SJSA1 (cell line): ENCODE measurements at regions not wholly inside any gene's neighbourhood (a gene's known extent, or its start where the extent isn't known, plus 50 kb on each side); places are given as distances from the start of the nearest gene placed in this dataset.
A peak's percentile ranks its signal among the peaks of the same experiment; 100 is the strongest.
"Not testable (repeated sequence)": the region's sequence is repeated elsewhere in the genome, so short reads cannot be mapped to it uniquely, and the experiment has no call there.

Source experiments
- DNase-seq, 2 experiments: peaks; one replicate each; pipeline ENCODE4 v3.0.0-alpha.2; 2015 to 2020; ENCODE audit warnings: low spot score in 2 of 2, low read depth in 1 of 2
- H3K27ac ChIP-seq: fragments of 250-450 bp; sonication (Bioruptor Pico); 2 replicates; pipeline ENCODE4 v1.5.1; 2020; ENCODE audit warnings: mild to moderate bottlenecking, moderate library complexity
- H3K27me3 ChIP-seq: fragments of 250-450 bp; sonication (Bioruptor Pico); replicated peaks from 2 replicates; pipeline ENCODE4 v1.5.1; 2020; ENCODE audit warnings: mild to moderate bottlenecking, moderate library complexity
- H3K36me3 ChIP-seq: fragments of 250-450 bp; sonication (Bioruptor Pico); 2 replicates; pipeline ENCODE4 v1.5.1; 2020; ENCODE audit warnings: mild to moderate bottlenecking
- H3K4me1 ChIP-seq: fragments of 250-450 bp; sonication (Bioruptor Pico); replicated peaks from 2 replicates; pipeline ENCODE4 v1.6.1; 2021; ENCODE audit warnings: mild to moderate bottlenecking
- H3K4me3 ChIP-seq: fragments of 250-450 bp; sonication (Bioruptor Pico); 2 replicates; pipeline ENCODE4 v1.5.1; 2020; ENCODE audit warnings: mild to moderate bottlenecking
- H3K9me3 ChIP-seq: fragments of 250-450 bp; sonication (Bioruptor Pico); replicated peaks from 2 replicates; pipeline ENCODE4 v1.5.1; 2020; ENCODE audit warnings: mild to moderate bottlenecking

- not testable (repeated sequence) for H3K27me3 ChIP-seq, H3K9me3 ChIP-seq, H3K4me3 ChIP-seq, H3K4me1 ChIP-seq, H3K36me3 ChIP-seq, H3K27ac ChIP-seq, DNase-seq
These were observed 564.3 kb upstream of the ZNF337 start for GRCh38 chr20:26260925-26261324.

GRCh38 chr20:26252311-26252975 is 555.8 kb upstream of the ZNF337 start:
- not testable (repeated sequence) for H3K27me3 ChIP-seq, DNase-seq, H3K9me3 ChIP-seq, H3K4me1 ChIP-seq, H3K27ac ChIP-seq, H3K36me3 ChIP-seq, H3K4me3 ChIP-seq

- not testable (repeated sequence) for H3K27me3 ChIP-seq, H3K36me3 ChIP-seq, H3K27ac ChIP-seq, H3K4me1 ChIP-seq, DNase-seq, H3K9me3 ChIP-seq, H3K4me3 ChIP-seq
These were observed 554.7 kb upstream of the ZNF337 start for GRCh38 chr20:26251376-26251775.

- not testable (repeated sequence) for H3K27ac ChIP-seq, H3K4me1 ChIP-seq, H3K9me3 ChIP-seq, DNase-seq, H3K36me3 ChIP-seq, H3K27me3 ChIP-seq, H3K4me3 ChIP-seq
These were observed 553.8 kb upstream of the ZNF337 start for GRCh38 chr20:26250249-26251114.

GRCh38 chr20:26243731-26244130 is 547.1 kb upstream of the ZNF337 start:
- H3K36me3 ChIP-seq, result no peaks in the 10 kb centered on the region
- H3K9me3 ChIP-seq, result no peaks in the 10 kb centered on the region
- H3K27me3 ChIP-seq, result no peaks in the 10 kb centered on the region
- H3K27ac ChIP-seq, result no peak overlapping the region
- H3K4me3 ChIP-seq, result no peak overlapping the region
- no peak for DNase-seq
- no peaks in the 10 kb centered on the region for H3K4me1 ChIP-seq

GRCh38 chr20:26220609-26221008 is 524.0 kb upstream of the ZNF337 start:
- not testable (repeated sequence) for H3K4me1 ChIP-seq, H3K27me3 ChIP-seq, H3K4me3 ChIP-seq, H3K36me3 ChIP-seq, H3K9me3 ChIP-seq, DNase-seq, H3K27ac ChIP-seq

- DNase-seq, result peak in 1 of 2 experiments; percentile 38
- H3K27ac ChIP-seq, H3K27me3 ChIP-seq, H3K4me3 ChIP-seq, H3K4me1 ChIP-seq, H3K36me3 ChIP-seq, H3K9me3 ChIP-seq: not testable (repeated sequence)
These were observed 522.9 kb upstream of the ZNF337 start for GRCh38 chr20:26219546-26219945.

GRCh38 chr20:26218301-26218700 is 521.6 kb upstream of the ZNF337 start:
- Histone ChIP-seq H3K36me3 (no peaks in the 10 kb centered on the region), H3K4me1 (no peaks in the 10 kb centered on the region), H3K27me3 (no peaks in the 10 kb centered on the region), H3K9me3 (no peaks in the 10 kb centered on the region), H3K27ac (no peak overlapping the region), H3K4me3 (no peak overlapping the region)
- DNase-seq, result no peak

GRCh38 chr20:26216025-26216424 is 519.4 kb upstream of the ZNF337 start:
- no peak overlapping the region for H3K27ac ChIP-seq

GRCh38 chr20:26214991-26215390 is 518.3 kb upstream of the ZNF337 start:
- Histone ChIP-seq H3K36me3 (no peaks in the 10 kb centered on the region), H3K27ac (no peak overlapping the region), H3K9me3 (no peaks in the 10 kb centered on the region), H3K4me3 (no peak overlapping the region), H3K27me3 (no peaks in the 10 kb centered on the region), H3K4me1 (no peaks in the 10 kb centered on the region)
- DNase-seq, result no peak

More at GRCh38 chr20:26216025-26216424, 519.4 kb upstream of the ZNF337 start:
- DNase-seq, result no peak
- Histone ChIP-seq H3K36me3 (no peaks in the 10 kb centered on the region), H3K9me3 (no peaks in the 10 kb centered on the region), H3K4me3 (no peak overlapping the region), H3K27me3 (no peaks in the 10 kb centered on the region), H3K4me1 (no peaks in the 10 kb centered on the region)

- peak in 1 of 2 experiments; percentile 31 for DNase-seq
- Histone ChIP-seq H3K4me1 (peaks cover 8% of the 10 kb centered on the region), H3K4me3 (no peak overlapping the region), H3K27me3 (peaks cover 17% of the 10 kb centered on the region), H3K9me3 (peaks cover 6% of the 10 kb centered on the region), H3K27ac (no peak overlapping the region), H3K36me3 (no peaks in the 10 kb centered on the region)
These were observed 512.7 kb upstream of the ZNF337 start for GRCh38 chr20:26209171-26209941.

- H3K27me3 ChIP-seq, result peaks cover 17% of the 10 kb centered on the region
- peaks cover 6% of the 10 kb centered on the region for H3K9me3 ChIP-seq
- H3K36me3 ChIP-seq, result no peaks in the 10 kb centered on the region
- peak overlapping the region; percentile 29 for H3K4me3 ChIP-seq
- H3K27ac ChIP-seq, result no peak overlapping the region
- peak; percentile 12 to 34 for DNase-seq
- H3K4me1 ChIP-seq, result peaks cover 8% of the 10 kb centered on the region
These were observed 511.8 kb upstream of the ZNF337 start for GRCh38 chr20:26208296-26209091.

- H3K27ac ChIP-seq, H3K9me3 ChIP-seq, H3K4me1 ChIP-seq, DNase-seq, H3K36me3 ChIP-seq: not testable (repeated sequence)
- H3K27me3 ChIP-seq, result peaks cover 17% of the 10 kb centered on the region
- peak overlapping the region; percentile 29 for H3K4me3 ChIP-seq
These were observed 511.3 kb upstream of the ZNF337 start for GRCh38 chr20:26207967-26208295.
